ENCODE measurements at regions not wholly inside any gene's neighbourhood (a gene's known extent, or its start where the extent isn't known, plus 50 kb on each side); places are given as distances from the start of the nearest gene placed in this dataset.
A peak's percentile ranks its signal among the peaks of the same experiment; 100 is the strongest.
"Not testable (repeated sequence)": the region's sequence is repeated elsewhere in the genome, so short reads cannot be mapped to it uniquely, and the experiment has no call there.

- DNase-seq: no peak
These were observed 51.6 kb upstream of the MPP7 start for GRCh38 chr10:28354511-28354910.

- DNase-seq: no peak
These were observed 52.5 kb upstream of the MPP7 start for GRCh38 chr10:28355376-28355775.

- no peak for DNase-seq
These were observed 56.5 kb upstream of the MPP7 start for GRCh38 chr10:28359334-28359733.

- DNase-seq: no peak
These were observed 57.3 kb upstream of the MPP7 start for GRCh38 chr10:28360175-28360574.

- DNase-seq: no peak
These were observed 60.5 kb upstream of the MPP7 start for GRCh38 chr10:28363376-28363775.

GRCh38 chr10:28365840-28366239, 63.0 kb upstream of the MPP7 start:
- DNase-seq: no peak

- no peak for DNase-seq
These were observed 64.1 kb upstream of the MPP7 start for GRCh38 chr10:28366994-28367393.

GRCh38 chr10:28367413-28367812, 64.5 kb upstream of the MPP7 start:
- DNase-seq: no peak

- peak; percentile 73 to 78 for DNase-seq
These were observed 65.1 kb upstream of the MPP7 start for GRCh38 chr10:28367929-28368484.

GRCh38 chr10:28370107-28370835, 67.4 kb upstream of the MPP7 start:
- DNase-seq: no peak

- DNase-seq: not testable (repeated sequence)
These were observed 68.8 kb upstream of the MPP7 start for GRCh38 chr10:28371638-28372037.

GRCh38 chr10:28374036-28374435, 71.2 kb upstream of the MPP7 start:
- DNase-seq: no peak

GRCh38 chr10:28375399-28376354, 72.8 kb upstream of the MPP7 start:
- no peak for DNase-seq

- no peak for DNase-seq
These were observed 76.2 kb upstream of the MPP7 start for GRCh38 chr10:28378986-28379585.

- no peak for DNase-seq
These were observed 78.6 kb upstream of the MPP7 start for GRCh38 chr10:28381466-28381865.

- peak; percentile 82 to 88 for DNase-seq
These were observed 79.1 kb upstream of the MPP7 start for GRCh38 chr10:28381903-28382347.

GRCh38 chr10:28382525-28383269, 79.8 kb upstream of the MPP7 start:
- no peak for DNase-seq

GRCh38 chr10:28384557-28384956, 81.7 kb upstream of the MPP7 start:
- DNase-seq: no peak

GRCh38 chr10:28385748-28386502, 83.1 kb upstream of the MPP7 start:
- no peak for DNase-seq

GRCh38 chr10:28386503-28386868, 83.6 kb upstream of the MPP7 start:
- DNase-seq: no peak

- DNase-seq: no peak
These were observed 84.3 kb upstream of the MPP7 start for GRCh38 chr10:28387140-28387539.

GRCh38 chr10:28391283-28391682, 88.4 kb upstream of the MPP7 start:
- no peak for DNase-seq
